ENCODE measurements at regions not wholly inside any gene's neighbourhood (a gene's known extent, or its start where the extent isn't known, plus 50 kb on each side); places are given as distances from the start of the nearest gene placed in this dataset.

- ChIA-PET CTCF (no interaction called here), POLR2A (no interaction called here)
- no peak for TF ChIP-seq CTCF (IDR thresholded peaks at IDR 0.05; ENCODE audit: insufficient read depth, low read length, missing control alignments)
- no peak for DNase-seq (ENCODE audit: low read depth, low spot score)
- H3K4me3 ChIP-seq (ENCODE audit: low read depth, low read length): no peak overlapping the region
Measured at GRCh38 chr4:60953826-60954225, 246.3 kb upstream of the ADGRL3 start.

- peak; percentile 29 for TF ChIP-seq CTCF (IDR thresholded peaks at IDR 0.05; ENCODE audit: insufficient read depth, low read length, missing control alignments)
- CTCF ChIA-PET: interaction anchor here (0.6 to 1.1 kb wide), 3 partner anchors 154 to 213 kb away, joined by 3 to 4 read pairs (median 3); no protein-coding TSS in a partner anchor
- no peak for DNase-seq (ENCODE audit: low read depth, low spot score)
- no peak overlapping the region for H3K4me3 ChIP-seq (ENCODE audit: low read depth, low read length)
- POLR2A ChIA-PET: no interaction called here
Measured at GRCh38 chr4:60962286-60962685, 237.8 kb upstream of the ADGRL3 start.

GRCh38 chr4:60981534-60981933 is 218.6 kb upstream of the ADGRL3 start:
- H3K4me3 ChIP-seq (ENCODE audit: low read depth, low read length): no peak overlapping the region
- CTCF ChIA-PET: no interaction called here
- no peak for DNase-seq (ENCODE audit: low read depth, low spot score)
- no peak for TF ChIP-seq CTCF (IDR thresholded peaks at IDR 0.05; ENCODE audit: insufficient read depth, low read length, missing control alignments)
- POLR2A ChIA-PET: no interaction called here

- POLR2A ChIA-PET: no interaction called here
- no peak for DNase-seq (ENCODE audit: low read depth, low spot score)
- no peak for TF ChIP-seq CTCF (IDR thresholded peaks at IDR 0.05; ENCODE audit: insufficient read depth, low read length, missing control alignments)
- CTCF ChIA-PET: no interaction called here
- no peak overlapping the region for H3K4me3 ChIP-seq (ENCODE audit: low read depth, low read length)
Measured at GRCh38 chr4:60989141-60989540, 211.0 kb upstream of the ADGRL3 start.

GRCh38 chr4:60992037-60992436 is 208.1 kb upstream of the ADGRL3 start:
- no peak overlapping the region for H3K4me3 ChIP-seq (ENCODE audit: low read depth, low read length)
- ChIA-PET CTCF (no interaction called here), POLR2A (no interaction called here)
- no peak for DNase-seq (ENCODE audit: low read depth, low spot score)
- TF ChIP-seq CTCF (IDR thresholded peaks at IDR 0.05; ENCODE audit: insufficient read depth, low read length, missing control alignments): no peak

GRCh38 chr4:61003301-61003700 is 196.8 kb upstream of the ADGRL3 start:
- no peak for DNase-seq (ENCODE audit: low read depth, low spot score)
- TF ChIP-seq CTCF (IDR thresholded peaks at IDR 0.05; ENCODE audit: insufficient read depth, low read length, missing control alignments): no peak
- POLR2A ChIA-PET: no interaction called here
- H3K4me3 ChIP-seq (ENCODE audit: low read depth, low read length): no peak overlapping the region
- CTCF ChIA-PET: no interaction called here
